ENCODE measurements at regions not wholly inside any gene's neighbourhood (a gene's known extent, or its start where the extent isn't known, plus 50 kb on each side); places are given as distances from the start of the nearest gene placed in this dataset.

GRCh38 chr4:155430895-155431795 lies 54.4 kb upstream of the MAP9 start:
- H3K27ac Mint-ChIP-seq: no peak overlapping the region
- peaks cover 4% of the 10 kb centered on the region for H3K27me3 Mint-ChIP-seq
- POLR2A ChIA-PET: no interaction called here
- H3K36me3 Mint-ChIP-seq (ENCODE audit: low read depth): no peaks in the 10 kb centered on the region
- peaks cover 2% of the 10 kb centered on the region for H3K4me1 Mint-ChIP-seq
- no peak overlapping the region for H3K4me3 Mint-ChIP-seq
- H3K9me3 Mint-ChIP-seq: peaks cover 2% of the 10 kb centered on the region
- no peak for DNase-seq
- CTCF ChIA-PET: no interaction called here

- CTCF ChIA-PET: no interaction called here
Measured at GRCh38 chr4:155428128-155428527, 51.4 kb upstream of the MAP9 start.

GRCh38 chr4:155426953-155427352 lies 50.2 kb upstream of the MAP9 start:
- Mint-ChIP-seq H3K36me3 (ENCODE audit: low read depth) (no peaks in the 10 kb centered on the region), H3K4me3 (no peak overlapping the region), H3K9me3 (peaks cover 3% of the 10 kb centered on the region), H3K4me1 (peaks cover 2% of the 10 kb centered on the region), H3K27ac (no peak overlapping the region), H3K27me3 (no peaks in the 10 kb centered on the region)
- POLR2A ChIA-PET: no interaction called here
- CTCF ChIA-PET: interaction anchor here (1.3 kb wide), 1 partner anchor 11 kb away, joined by 4 read pairs; no protein-coding TSS in a partner anchor
- DNase-seq: no peak

More at GRCh38 chr4:155428128-155428527, 51.4 kb upstream of the MAP9 start:
- peaks cover 3% of the 10 kb centered on the region for H3K9me3 Mint-ChIP-seq
- no peak overlapping the region for H3K4me3 Mint-ChIP-seq
- no peak for DNase-seq
- POLR2A ChIA-PET: no interaction called here
- no peaks in the 10 kb centered on the region for H3K36me3 Mint-ChIP-seq (ENCODE audit: low read depth)
- H3K27ac Mint-ChIP-seq: no peak overlapping the region
- H3K4me1 Mint-ChIP-seq: peaks cover 2% of the 10 kb centered on the region
- no peaks in the 10 kb centered on the region for H3K27me3 Mint-ChIP-seq

Data from activated CD4-positive, alpha-beta memory T cell treated with anti-CD3 and anti-CD28 coated beads, Interleukin-2, amount 10 ng/mL, durations not matched to agents 7 days and 5 days (primary cell).